ENCODE measurements at regions not wholly inside any gene's neighbourhood (a gene's known extent, or its start where the extent isn't known, plus 50 kb on each side); places are given as distances from the start of the nearest gene placed in this dataset.

GRCh38 chr9:117526674-117527073 lies 111.8 kb upstream of the ASTN2 start:
- Histone ChIP-seq H3K27ac (ENCODE audit: control insufficient read depth, insufficient read depth) (no peak overlapping the region), H3K4me3 (no peak overlapping the region), H3K4me2 (ENCODE audit: control insufficient read depth, insufficient read depth) (no peak overlapping the region), H3K36me3 (ENCODE audit: control insufficient read depth in 2 of 2, insufficient read depth in 2 of 2, low read length in 1 of 2) (no peaks in the 10 kb centered on the region), H3K27me3 (replicated peaks in 1 of 2; ENCODE audit: control insufficient read depth in 2 of 2, insufficient read depth in 2 of 2, low read length in 1 of 2) (no peaks in the 10 kb centered on the region), H3K79me2 (ENCODE audit: control insufficient read depth, insufficient read depth, low read length) (no peaks in the 10 kb centered on the region), H3K9me3 (replicated peaks; ENCODE audit: control insufficient read depth, insufficient read depth, low read length) (no peaks in the 10 kb centered on the region), H2AFZ (ENCODE audit: control insufficient read depth, low read depth, low read length) (no peak overlapping the region), H4K20me1 (ENCODE audit: control insufficient read depth, insufficient read depth) (no peaks in the 10 kb centered on the region; the same call in 1 of the 2 replicates), H3K9ac (ENCODE audit: control insufficient read depth, insufficient read depth, low read length) (no peak overlapping the region), H3K4me1 (ENCODE audit: control insufficient read depth, insufficient read depth, low read length) (no peaks in the 10 kb centered on the region)
- no peak for TF ChIP-seq BRCA1 (IDR thresholded peaks at IDR 0.05; ENCODE audit: low read depth, low read length)
- TF ChIP-seq PAX8 (IDR thresholded peaks at IDR 0.05): no peak
- TF ChIP-seq TBL1XR1 (IDR thresholded peaks at IDR 0.05; ENCODE audit: low read depth, low read length): no peak
- no peak for TF ChIP-seq RAD51 (IDR thresholded peaks at IDR 0.05)
- no peak for TF ChIP-seq EED (IDR thresholded peaks at IDR 0.05; ENCODE audit: low read depth)
- no peak for TF ChIP-seq MEF2A (IDR thresholded peaks at IDR 0.05; ENCODE audit: insufficient read depth, low read depth, low read length)
- no peak for TF ChIP-seq USF1 (IDR thresholded peaks at IDR 0.05; ENCODE audit: borderline replicate concordance, extremely low read length, insufficient read depth, low read depth, low read length)
- no peak for TF ChIP-seq CBX5 (IDR thresholded peaks at IDR 0.05; ENCODE audit: low read depth)
- no peak for TF ChIP-seq KDM1A (IDR thresholded peaks at IDR 0.05; ENCODE audit: borderline replicate concordance)
- TF ChIP-seq BCL11A (IDR thresholded peaks at IDR 0.05; ENCODE audit: low read depth, low read length): no peak
- TF ChIP-seq WRNIP1 (IDR thresholded peaks at IDR 0.05; ENCODE audit: borderline replicate concordance, low read depth, low read length): no peak
- no peak for TF ChIP-seq TCF7 (IDR thresholded peaks at IDR 0.05; ENCODE audit: borderline replicate concordance)
- TF ChIP-seq ZSCAN29 (IDR thresholded peaks at IDR 0.05): no peak
- TF ChIP-seq CEBPZ (IDR thresholded peaks at IDR 0.05; ENCODE audit: low read depth, low read length): no peak
- ATAC-seq: no peak
- no peak for FAIRE-seq
- WGBS (ENCODE audit: insufficient coverage, insufficient replicate concordance, low lambda C conversion rate, missing lambda C conversion rate): 6% methylated on average over 2 of the region's 2 CpGs
- intact Hi-C loops (cut with micrococcal nuclease; ENCODE audit: unreplicated experiment): no loop called here
- ChIA-PET POLR2A (no interaction called here), RAD21 (ENCODE audit: unreplicated experiment) (no interaction called here), SMC1A (ENCODE audit: uncharacterized antibody, unreplicated experiment) (interaction anchor here (0.7 to 1.3 kb wide), 3 partner anchors 10 to 1677 kb away, joined by 3 read pairs; no protein-coding TSS in a partner anchor), CTCF (no interaction called here)
- DNase-seq (ENCODE audit: low read depth, low spot score): no peak
- in situ Hi-C loops (cut with MboI): no loop called here
- no TSS peak for BruUV-seq (replicated peaks)
